Progenitor cell of endocrine pancreas (in vitro differentiated cells): ENCODE measurements at regions not wholly inside any gene's neighbourhood (a gene's known extent, or its start where the extent isn't known, plus 50 kb on each side); places are given as distances from the start of the nearest gene placed in this dataset.

ENCODE experiments used
- DNase-seq: peaks from one replicate; pipeline ENCODE4 v3.0.0; 2021; ENCODE audit warnings: low spot score; ENCODE audit not compliant: unreplicated experiment
- H3K27ac Mint-ChIP-seq: 2 replicates; pipeline ENCODE4 v1.8.0; 2021; ENCODE audit warnings: mild to moderate bottlenecking, moderate library complexity, mixed read lengths
- H3K27me3 Mint-ChIP-seq: 2 replicates; pipeline ENCODE4 v1.8.0; 2021; ENCODE audit warnings: mixed read lengths
- H3K36me3 Mint-ChIP-seq: 2 replicates; pipeline ENCODE4 v1.8.0; 2022; ENCODE audit warnings: mixed read lengths; ENCODE audit not compliant: insufficient read depth
- H3K4me1 Mint-ChIP-seq: 2 replicates; pipeline ENCODE4 v1.8.0; 2021; ENCODE audit warnings: low read depth, mixed read lengths
- H3K4me3 Mint-ChIP-seq: 2 replicates; pipeline ENCODE4 v1.8.0; 2021; ENCODE audit warnings: low read depth, mild to moderate bottlenecking, moderate library complexity, mixed read lengths
- H3K9me3 Mint-ChIP-seq: 2 replicates; pipeline ENCODE4 v1.8.0; 2021; ENCODE audit warnings: low read depth, mixed read lengths
- TF ChIP-seq, protein P1 (sequence below): fragments of 200-600 bp; sonication (generic); IDR thresholded peaks from one replicate; pipeline ENCODE4 v1.5.0; 2021; ENCODE audit warnings: antibody characterized with exemption, mild to moderate bottlenecking; ENCODE audit not compliant: unreplicated experiment

DNA sequence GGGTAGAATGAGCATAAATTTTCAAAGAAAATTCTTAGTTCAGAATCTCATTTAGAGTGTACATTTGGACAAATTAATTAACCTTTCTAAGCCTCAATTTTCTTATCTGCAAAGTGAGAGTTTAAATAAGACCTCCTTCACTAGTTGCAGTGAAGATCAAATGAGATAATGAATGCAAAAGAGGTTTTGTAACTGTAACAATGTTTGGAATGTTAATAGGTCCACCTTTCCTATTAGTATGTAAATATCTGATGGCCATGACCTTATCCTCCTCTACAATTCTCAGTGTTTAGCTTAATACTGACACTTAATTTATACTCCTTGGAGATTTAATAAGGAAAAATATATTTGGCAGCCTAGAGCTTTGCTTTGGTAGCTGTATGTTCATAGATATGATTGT, 138.8 kb downstream of the GABRG1 start:
- no peak overlapping the region for H3K4me3 Mint-ChIP-seq
- H3K27me3 Mint-ChIP-seq, result no peaks in the 10 kb centered on the region
- peaks cover 5% of the 10 kb centered on the region for H3K4me1 Mint-ChIP-seq
- H3K36me3 Mint-ChIP-seq, result no peaks in the 10 kb centered on the region
- no peak for DNase-seq
- TF ChIP-seq, protein P1, sequence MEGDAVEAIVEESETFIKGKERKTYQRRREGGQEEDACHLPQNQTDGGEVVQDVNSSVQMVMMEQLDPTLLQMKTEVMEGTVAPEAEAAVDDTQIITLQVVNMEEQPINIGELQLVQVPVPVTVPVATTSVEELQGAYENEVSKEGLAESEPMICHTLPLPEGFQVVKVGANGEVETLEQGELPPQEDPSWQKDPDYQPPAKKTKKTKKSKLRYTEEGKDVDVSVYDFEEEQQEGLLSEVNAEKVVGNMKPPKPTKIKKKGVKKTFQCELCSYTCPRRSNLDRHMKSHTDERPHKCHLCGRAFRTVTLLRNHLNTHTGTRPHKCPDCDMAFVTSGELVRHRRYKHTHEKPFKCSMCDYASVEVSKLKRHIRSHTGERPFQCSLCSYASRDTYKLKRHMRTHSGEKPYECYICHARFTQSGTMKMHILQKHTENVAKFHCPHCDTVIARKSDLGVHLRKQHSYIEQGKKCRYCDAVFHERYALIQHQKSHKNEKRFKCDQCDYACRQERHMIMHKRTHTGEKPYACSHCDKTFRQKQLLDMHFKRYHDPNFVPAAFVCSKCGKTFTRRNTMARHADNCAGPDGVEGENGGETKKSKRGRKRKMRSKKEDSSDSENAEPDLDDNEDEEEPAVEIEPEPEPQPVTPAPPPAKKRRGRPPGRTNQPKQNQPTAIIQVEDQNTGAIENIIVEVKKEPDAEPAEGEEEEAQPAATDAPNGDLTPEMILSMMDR, result no peak
- H3K9me3 Mint-ChIP-seq, result no peaks in the 10 kb centered on the region
- H3K27ac Mint-ChIP-seq, result no peak overlapping the region

DNA sequence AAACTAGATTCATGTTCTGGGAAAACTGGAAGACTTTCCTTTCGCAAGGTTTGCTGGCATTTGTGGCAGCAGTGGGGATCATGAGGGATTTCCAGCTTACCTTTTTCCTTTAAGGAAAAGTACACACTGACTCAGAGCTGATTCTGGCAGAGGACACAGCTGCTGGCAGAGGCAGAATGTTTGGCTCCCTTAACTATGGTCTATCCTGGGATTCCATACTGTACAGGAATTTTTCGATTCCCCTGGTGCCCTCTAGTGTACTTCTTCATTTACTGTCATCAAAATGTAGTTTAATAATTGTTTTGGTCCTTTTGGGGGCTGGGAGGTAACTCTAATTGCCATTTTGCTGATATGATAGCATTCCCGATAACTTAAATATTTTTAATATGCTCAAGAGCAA, 152.7 kb downstream of the GABRG1 start:
- H3K9me3 Mint-ChIP-seq, result peaks cover 13% of the 10 kb centered on the region
- DNase-seq, result no peak
- H3K36me3 Mint-ChIP-seq, result no peaks in the 10 kb centered on the region
- no peak overlapping the region for H3K4me3 Mint-ChIP-seq
- no peak overlapping the region for H3K27ac Mint-ChIP-seq
- no peaks in the 10 kb centered on the region for H3K4me1 Mint-ChIP-seq
- H3K27me3 Mint-ChIP-seq, result no peaks in the 10 kb centered on the region
- TF ChIP-seq, protein P1, result no peak

DNA sequence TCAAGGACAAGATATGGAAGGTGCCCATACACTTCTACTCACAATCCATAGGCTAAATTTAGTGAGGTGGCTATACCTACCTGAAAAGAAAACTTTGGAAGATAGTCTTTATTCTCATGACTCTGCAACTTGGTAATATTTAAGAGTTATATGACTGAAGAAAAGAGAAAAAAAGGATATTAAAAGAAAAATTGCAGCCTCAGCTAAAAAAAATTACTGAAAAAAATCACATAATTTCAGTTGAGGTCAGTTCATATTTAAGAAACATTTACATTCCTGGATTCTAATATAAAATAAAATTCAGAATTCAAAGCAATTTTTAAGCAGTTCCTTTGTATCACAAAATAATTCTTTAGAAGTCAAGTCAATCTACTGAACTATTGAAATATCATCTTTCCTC, 166.5 kb downstream of the GABRG1 start:
- Mint-ChIP-seq H3K4me3 (no peak overlapping the region), H3K9me3 (no peaks in the 10 kb centered on the region)

DNA sequence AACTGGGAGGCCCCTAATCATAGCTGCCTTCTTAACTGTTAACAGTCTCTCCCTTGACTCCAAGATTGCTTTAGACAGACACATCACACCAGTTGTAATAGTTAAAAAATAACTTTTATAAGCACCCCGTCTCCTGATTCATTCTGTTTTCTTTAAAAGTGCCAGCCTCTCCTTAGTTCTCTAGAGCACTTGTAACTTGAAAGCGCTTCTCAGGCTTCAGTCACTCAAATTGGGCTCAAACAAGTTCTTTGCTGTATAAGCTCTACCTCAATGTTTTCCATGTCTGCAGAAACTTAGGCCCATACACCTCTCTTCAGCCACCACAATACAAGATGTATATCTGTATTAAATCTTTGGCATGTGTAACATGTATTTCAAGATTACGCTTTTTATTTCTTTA, 169.6 kb downstream of the GABRG1 start:
- H3K9me3 Mint-ChIP-seq, result no peaks in the 10 kb centered on the region
- TF ChIP-seq, protein P1, result no peak
- H3K36me3 Mint-ChIP-seq, result no peaks in the 10 kb centered on the region
- H3K27ac Mint-ChIP-seq, result no peak overlapping the region
- no peaks in the 10 kb centered on the region for H3K4me1 Mint-ChIP-seq
- H3K4me3 Mint-ChIP-seq, result no peak overlapping the region
- no peak for DNase-seq
- no peaks in the 10 kb centered on the region for H3K27me3 Mint-ChIP-seq

More for the DNA sequence above, 166.5 kb downstream of the GABRG1 start:
- TF ChIP-seq, protein P1, result no peak
- H3K36me3 Mint-ChIP-seq, result no peaks in the 10 kb centered on the region
- H3K27ac Mint-ChIP-seq, result no peak overlapping the region
- no peak for DNase-seq
- H3K27me3 Mint-ChIP-seq, result no peaks in the 10 kb centered on the region
- no peaks in the 10 kb centered on the region for H3K4me1 Mint-ChIP-seq

DNA sequence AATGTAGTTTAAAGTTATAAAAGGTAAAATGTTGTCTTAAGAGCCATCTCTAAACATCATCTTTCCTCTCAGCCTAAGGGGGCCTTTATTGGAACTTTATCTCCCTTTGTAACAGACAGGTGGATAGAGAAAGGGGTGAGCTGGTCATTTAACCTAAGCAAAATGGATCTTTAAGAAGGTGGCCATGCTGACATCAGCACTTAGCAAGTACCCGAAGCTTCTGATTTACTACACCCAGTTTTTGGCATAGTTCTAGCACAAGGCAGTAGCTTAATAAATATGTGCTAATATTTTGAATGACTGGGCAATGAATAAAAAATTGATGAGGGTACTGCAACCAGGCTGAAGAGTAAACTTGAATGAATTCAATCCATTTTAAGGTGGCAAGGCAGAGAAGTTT, 172.7 kb downstream of the GABRG1 start:
- H3K4me1 Mint-ChIP-seq, result no peaks in the 10 kb centered on the region
- no peak for DNase-seq
- no peaks in the 10 kb centered on the region for H3K27me3 Mint-ChIP-seq
- TF ChIP-seq, protein P1, result no peak
- H3K9me3 Mint-ChIP-seq, result no peaks in the 10 kb centered on the region
- H3K36me3 Mint-ChIP-seq, result no peaks in the 10 kb centered on the region
- H3K27ac Mint-ChIP-seq, result no peak overlapping the region
- H3K4me3 Mint-ChIP-seq, result no peak overlapping the region
